Ishikawa (cell line): ENCODE measurements at regions not wholly inside any gene's neighbourhood (a gene's known extent, or its start where the extent isn't known, plus 50 kb on each side); places are given as distances from the start of the nearest gene placed in this dataset.

Source experiments
- CEBPB ChIP-seq: IDR thresholded peaks from 2 replicates; pipeline ENCODE4 v1.6.1; 2012
- EP300 ChIP-seq: IDR thresholded peaks from 2 replicates; pipeline ENCODE4 v1.6.1; 2012; ENCODE audit warnings: borderline replicate concordance
- TAF1 ChIP-seq: IDR thresholded peaks from 2 replicates; pipeline ENCODE4 v1.6.1; 2012; ENCODE audit warnings: low read depth, mild to moderate bottlenecking
- YY1 ChIP-seq: IDR thresholded peaks from 2 replicates; pipeline ENCODE4 v1.6.1; 2012; ENCODE audit warnings: low read depth
- TF ChIP-seq, protein P1 (sequence below): IDR thresholded peaks from 2 replicates; pipeline ENCODE4 v1.6.1; 2012

- TF ChIP-seq CEBPB (no peak), TAF1 (no peak), EP300 (no peak), YY1 (no peak)
- TF ChIP-seq, protein P1, sequence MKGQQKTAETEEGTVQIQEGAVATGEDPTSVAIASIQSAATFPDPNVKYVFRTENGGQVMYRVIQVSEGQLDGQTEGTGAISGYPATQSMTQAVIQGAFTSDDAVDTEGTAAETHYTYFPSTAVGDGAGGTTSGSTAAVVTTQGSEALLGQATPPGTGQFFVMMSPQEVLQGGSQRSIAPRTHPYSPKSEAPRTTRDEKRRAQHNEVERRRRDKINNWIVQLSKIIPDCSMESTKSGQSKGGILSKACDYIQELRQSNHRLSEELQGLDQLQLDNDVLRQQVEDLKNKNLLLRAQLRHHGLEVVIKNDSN, result no peak
Measured at GRCh38 chr1:106680216-106680615, 376.3 kb upstream of the PRMT6 start.
